ENCODE measurements at regions not wholly inside any gene's neighbourhood (a gene's known extent, or its start where the extent isn't known, plus 50 kb on each side); places are given as distances from the start of the nearest gene placed in this dataset.

GRCh38 chr5:171534043-171534895 lies 114.8 kb downstream of the FGF18 start:
- DNase-seq: no peak
- WGBS, 2 donors: 73% methylated on average over 13 of the region's 13 CpGs

GRCh38 chr5:171535162-171535561 lies 115.7 kb downstream of the FGF18 start:
- ATAC-seq (ENCODE audit: insufficient read depth, low FRiP score) (no peak), DNase-seq (no peak)
- Histone ChIP-seq H3K27me3 (ENCODE audit: control insufficient read depth in 3 of 3, insufficient read depth in 3 of 3, low read length in 2 of 3) (no peaks in the 10 kb centered on the region), H3K4me1 (ENCODE audit: control insufficient read depth in 5 of 5, insufficient read depth in 5 of 5, low read length in 5 of 5) (peaks cover 0 to 4% (median 0%) of the 10 kb centered on the region in 5 donors), H3K9me3 (ENCODE audit: control insufficient read depth in 4 of 4, insufficient read depth in 3 of 4, low read length in 3 of 4) (no peaks in the 10 kb centered on the region), H3K9ac (ENCODE audit: insufficient read depth in 1 of 2, low read length in 2 of 2) (no peak overlapping the region), H3K4me3 (no peak overlapping the region), H3K27ac (ENCODE audit: low read depth in 1 of 2, low read length in 1 of 2) (no peak overlapping the region), H3K36me3 (ENCODE audit: control insufficient read depth in 4 of 4, insufficient read depth in 4 of 4, low read length in 4 of 4) (no peaks in the 10 kb centered on the region)
- no peak for TF ChIP-seq CTCF (IDR thresholded peaks at IDR 0.05; ENCODE audit: control extremely low read depth, extremely low read depth)
- WGBS, 2 donors: 92 to 96% methylated on average over 1 of the region's 1 CpG

More at GRCh38 chr5:171534043-171534895, 114.8 kb downstream of the FGF18 start:
- H3K4me3 ChIP-seq: no peak overlapping the region
- H3K4me1 ChIP-seq (ENCODE audit: control insufficient read depth in 5 of 5, insufficient read depth in 5 of 5, low read length in 5 of 5): peaks cover 0 to 4% (median 0%) of the 10 kb centered on the region in 5 donors
- no peaks in the 10 kb centered on the region for H3K27me3 ChIP-seq (ENCODE audit: control insufficient read depth in 3 of 3, insufficient read depth in 3 of 3, low read length in 2 of 3)
- H3K27ac ChIP-seq (ENCODE audit: low read depth in 1 of 2, low read length in 1 of 2): no peak overlapping the region
- no peak for ATAC-seq (ENCODE audit: insufficient read depth, low FRiP score)
- no peaks in the 10 kb centered on the region for H3K9me3 ChIP-seq (ENCODE audit: control insufficient read depth in 4 of 4, insufficient read depth in 3 of 4, low read length in 3 of 4)
- H3K9ac ChIP-seq (ENCODE audit: insufficient read depth in 1 of 2, low read length in 2 of 2): no peak overlapping the region
- no peak for TF ChIP-seq CTCF (IDR thresholded peaks at IDR 0.05; ENCODE audit: control extremely low read depth, extremely low read depth)
- H3K36me3 ChIP-seq (ENCODE audit: control insufficient read depth in 4 of 4, insufficient read depth in 4 of 4, low read length in 4 of 4): no peaks in the 10 kb centered on the region

GRCh38 chr5:171537070-171537849 lies 117.8 kb downstream of the FGF18 start:
- Histone ChIP-seq H3K36me3 (ENCODE audit: control insufficient read depth in 4 of 4, insufficient read depth in 4 of 4, low read length in 4 of 4) (no peaks in the 10 kb centered on the region), H3K4me3 (no peak overlapping the region), H3K27ac (ENCODE audit: low read depth in 1 of 2, low read length in 1 of 2) (no peak overlapping the region), H3K9ac (ENCODE audit: insufficient read depth in 1 of 2, low read length in 2 of 2) (no peak overlapping the region), H3K27me3 (ENCODE audit: control insufficient read depth in 3 of 3, insufficient read depth in 3 of 3, low read length in 2 of 3) (no peaks in the 10 kb centered on the region), H3K9me3 (ENCODE audit: control insufficient read depth in 4 of 4, insufficient read depth in 3 of 4, low read length in 3 of 4) (no peaks in the 10 kb centered on the region), H3K4me1 (ENCODE audit: control insufficient read depth in 5 of 5, insufficient read depth in 5 of 5, low read length in 5 of 5) (peaks cover 0 to 4% (median 0%) of the 10 kb centered on the region in 5 donors)
- no peak for ATAC-seq (ENCODE audit: insufficient read depth, low FRiP score)
- no peak for DNase-seq
- 74 to 76% methylated on average over 9 of the region's 9 CpGs for WGBS, 2 donors
- TF ChIP-seq CTCF (IDR thresholded peaks at IDR 0.05; ENCODE audit: control extremely low read depth, extremely low read depth): no peak

Measured in lung (tissue), 11 donors.